Neural cell (in vitro differentiated cells): ENCODE measurements at regions not wholly inside any gene's neighbourhood (a gene's known extent, or its start where the extent isn't known, plus 50 kb on each side); places are given as distances from the start of the nearest gene placed in this dataset.

Source experiments
- H2AFZ ChIP-seq: fragments of 200-600, 300-800 bp; sonication (generic), shearing (Covaris generic); 2 replicates; pipeline ENCODE4 v1.6.0; 2014; ENCODE audit warnings: low read depth, mild to moderate bottlenecking, antibody characterized with exemption, low read length, moderate library complexity
- H3F3A ChIP-seq: fragments of 200-600 bp; shearing (Covaris generic); 2 replicates; pipeline ENCODE4 v1.6.1; 2016; ENCODE audit warnings: mild to moderate bottlenecking, moderate library complexity, mixed read lengths, antibody characterized with exemption, low read length; ENCODE audit not compliant: insufficient read depth, poor library complexity, severe bottlenecking
- H3K27ac ChIP-seq: fragments of 200-600, 300-800 bp; sonication (generic), shearing (Covaris generic); 2 replicates; pipeline ENCODE4 v1.5.1; 2014; ENCODE audit warnings: mild to moderate bottlenecking, low read length, moderate library complexity
- H3K27me3 ChIP-seq: fragments of 300-800, 200-600 bp; sonication (generic), shearing (Covaris generic); 2 replicates; pipeline ENCODE4 v1.6.0; 2014; ENCODE audit warnings: mild to moderate bottlenecking, low read depth, low read length, moderate library complexity; ENCODE audit not compliant: insufficient read depth
- H3K36me3 ChIP-seq: fragments of 300-800, 200-600 bp; sonication (generic), shearing (Covaris generic); 2 replicates; pipeline ENCODE4 v1.5.1; 2014; ENCODE audit warnings: mild to moderate bottlenecking, antibody characterized with exemption, low read length, moderate library complexity; ENCODE audit not compliant: insufficient read depth
- H3K4me2 ChIP-seq: fragments of 300-800, 200-600 bp; sonication (generic), shearing (Covaris generic); 2 replicates; pipeline ENCODE4 v1.6.0; 2014; ENCODE audit warnings: mild to moderate bottlenecking, low read length
- H3K4me3 ChIP-seq: fragments of 300-800, 200-600 bp; sonication (generic), shearing (Covaris generic); 2 replicates; pipeline ENCODE4 v1.5.1; 2014; ENCODE audit warnings: mild to moderate bottlenecking, low read length, moderate library complexity
- H3K79me2 ChIP-seq: fragments of 200-600 bp; shearing (Covaris generic); replicated peaks from 2 replicates; pipeline ENCODE4 v1.6.0; 2014; ENCODE audit warnings: mild to moderate bottlenecking, low read length, moderate library complexity; ENCODE audit not compliant: insufficient read depth
- H3K9ac ChIP-seq: fragments of 300-800, 200-600 bp; sonication (generic), shearing (Covaris generic); 2 replicates; pipeline ENCODE4 v1.6.1; 2016; ENCODE audit warnings: mild to moderate bottlenecking, low read length, mixed read lengths
- H3K9me2 ChIP-seq: fragments of 200-600 bp; shearing (Covaris generic); 2 replicates; pipeline ENCODE4 v1.6.1; 2016; ENCODE audit warnings: mild to moderate bottlenecking, low read length, mixed read lengths; ENCODE audit not compliant: insufficient read depth
- H3K9me3 ChIP-seq: fragments of 200-600, 300-800 bp; sonication (generic), shearing (Covaris generic); 2 replicates; pipeline ENCODE4 v1.6.1; 2016; ENCODE audit warnings: mild to moderate bottlenecking, mixed run types, low read length, moderate library complexity, mixed read lengths
- H4K20me1 ChIP-seq: fragments of 200-600 bp; shearing (Covaris generic); 2 replicates; pipeline ENCODE4 v1.6.1; 2016; ENCODE audit warnings: mild to moderate bottlenecking, mixed run types; ENCODE audit not compliant: insufficient read depth
- CTCF ChIP-seq: fragments of 450-650 bp; IDR thresholded peaks from 2 replicates; pipeline ENCODE4 v1.5.1; 2014; ENCODE audit warnings: antibody characterized with exemption, mild to moderate bottlenecking, moderate library complexity; ENCODE audit not compliant: poor library complexity, severe bottlenecking
- EP300 ChIP-seq: fragments of 450-650 bp; conservative IDR thresholded peaks from 2 replicates; pipeline ENCODE4 v1.6.1; 2014; ENCODE audit warnings: antibody characterized with exemption, mild to moderate bottlenecking, moderate library complexity; ENCODE audit not compliant: poor library complexity, severe bottlenecking
- EZH2 ChIP-seq: fragments of 200-600, 300-800 bp; shearing (Covaris generic), sonication (generic); IDR thresholded peaks from 2 replicates; pipeline ENCODE4 v1.6.1; 2014; ENCODE audit warnings: antibody characterized with exemption, low read length, borderline replicate concordance, mild to moderate bottlenecking; ENCODE audit not compliant: insufficient read depth, poor library complexity, severe bottlenecking
- MXI1 ChIP-seq: fragments of 450-650 bp; conservative IDR thresholded peaks from 2 replicates; pipeline ENCODE4 v1.6.1; 2014; ENCODE audit warnings: antibody characterized with exemption, mild to moderate bottlenecking; ENCODE audit not compliant: poor library complexity, severe bottlenecking
- POLR2AphosphoS5 ChIP-seq: IDR thresholded peaks from 2 replicates; pipeline ENCODE4 v1.6.1; 2012
- RAD21 ChIP-seq: fragments of 450-650 bp; conservative IDR thresholded peaks from 2 replicates; pipeline ENCODE4 v1.6.1; 2014; ENCODE audit warnings: antibody characterized with exemption, mild to moderate bottlenecking, moderate library complexity
- REST ChIP-seq: IDR thresholded peaks from 2 replicates; pipeline ENCODE4 v1.6.1; 2012; ENCODE audit warnings: borderline replicate concordance
- SMC3 ChIP-seq: fragments of 450-650 bp; conservative IDR thresholded peaks from 2 replicates; pipeline ENCODE4 v1.6.1; 2014; ENCODE audit warnings: antibody characterized with exemption, mild to moderate bottlenecking, moderate library complexity; ENCODE audit not compliant: poor library complexity
- TAF1 ChIP-seq: IDR thresholded peaks from 2 replicates; pipeline ENCODE4 v1.6.1; 2012; ENCODE audit warnings: low read depth

DNA sequence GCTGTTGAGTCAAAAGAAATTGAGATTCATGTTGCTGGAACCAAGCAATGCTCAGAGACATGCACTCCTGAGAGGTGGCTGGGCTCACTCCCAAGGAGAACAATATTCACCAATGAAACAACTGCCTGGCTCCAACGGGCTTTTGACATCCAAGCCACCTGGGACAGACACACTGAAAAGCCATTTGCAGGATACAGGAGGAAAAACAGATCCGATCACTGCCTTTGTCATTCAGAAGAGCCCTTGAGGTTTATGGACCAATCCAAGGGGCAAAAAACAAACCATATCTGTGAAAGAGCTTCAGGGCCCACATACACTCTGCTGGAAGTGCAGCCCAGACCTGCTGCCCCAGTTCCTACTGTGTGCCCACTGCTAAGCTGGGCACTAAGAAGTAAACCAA lies 277.5 kb downstream of the NUAK1 start:
- no peak overlapping the region for H3K4me2 ChIP-seq
- H3K27ac ChIP-seq = no peak overlapping the region
- no peak for TF ChIP-seq SMC3
- no peak for TF ChIP-seq EZH2
- no peak for TF ChIP-seq MXI1
- no peak for TF ChIP-seq REST
- TF ChIP-seq CTCF = no peak
- H3K9me3 ChIP-seq = no peaks in the 10 kb centered on the region
- no peaks in the 10 kb centered on the region for H4K20me1 ChIP-seq
- no peaks in the 10 kb centered on the region for H3K36me3 ChIP-seq
- no peaks in the 10 kb centered on the region for H3F3A ChIP-seq
- H3K9ac ChIP-seq = no peak overlapping the region
- no peak overlapping the region for H2AFZ ChIP-seq
- H3K4me3 ChIP-seq = no peak overlapping the region
- H3K27me3 ChIP-seq = no peaks in the 10 kb centered on the region
- no peaks in the 10 kb centered on the region for H3K9me2 ChIP-seq
- H3K79me2 ChIP-seq = no peaks in the 10 kb centered on the region

DNA sequence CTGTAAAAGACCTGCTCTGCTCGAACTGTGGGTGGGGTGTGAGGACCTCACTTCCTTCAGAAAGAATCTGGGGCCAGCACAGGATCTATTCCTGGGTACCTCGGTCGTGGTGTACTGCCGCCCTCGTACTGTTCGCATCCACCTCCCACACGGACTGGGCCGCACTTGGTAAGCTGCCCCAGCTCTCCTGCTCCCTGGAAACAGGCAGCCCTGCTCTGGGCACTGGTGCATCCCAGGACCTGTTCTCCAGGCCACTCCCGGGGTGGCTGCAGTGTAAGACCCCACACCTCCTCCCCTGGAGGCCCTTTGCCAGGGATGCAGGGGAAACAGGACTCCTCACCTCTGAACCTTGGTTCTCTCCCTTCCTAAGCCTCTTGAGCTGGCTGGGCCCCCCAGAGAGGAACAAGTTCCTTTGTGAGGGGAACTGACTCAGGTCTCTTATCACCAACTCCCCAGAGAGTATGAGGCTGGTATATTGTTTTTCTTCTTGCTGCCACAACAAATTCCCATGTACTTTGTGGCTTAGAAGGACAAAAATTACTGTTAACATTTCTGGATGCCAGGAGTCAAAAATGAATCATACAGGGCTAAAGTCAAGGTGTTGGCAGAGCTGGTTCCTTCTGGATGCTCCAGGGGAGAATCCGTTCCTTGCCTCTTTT lies 276.5 kb downstream of the NUAK1 start:
- Histone ChIP-seq H3K4me3 (no peak overlapping the region), H2AFZ (no peak overlapping the region), H3K9me2 (no peaks in the 10 kb centered on the region), H3K79me2 (no peaks in the 10 kb centered on the region), H3K27me3 (no peaks in the 10 kb centered on the region), H3K27ac (no peak overlapping the region), H3K4me2 (no peak overlapping the region), H3K9ac (no peak overlapping the region), H3K36me3 (no peaks in the 10 kb centered on the region), H3K9me3 (no peaks in the 10 kb centered on the region), H3F3A (no peaks in the 10 kb centered on the region), H4K20me1 (no peaks in the 10 kb centered on the region)
- no peak for TF ChIP-seq CTCF
- TF ChIP-seq RAD21 = no peak
- TF ChIP-seq REST = no peak
- TF ChIP-seq EZH2 = no peak
- no peak for TF ChIP-seq SMC3
- TF ChIP-seq MXI1 = no peak
- TF ChIP-seq EP300 = no peak
- TF ChIP-seq POLR2AphosphoS5 = no peak
- TF ChIP-seq TAF1 = no peak
